ENCODE measurements at regions not wholly inside any gene's neighbourhood (a gene's known extent, or its start where the extent isn't known, plus 50 kb on each side); places are given as distances from the start of the nearest gene placed in this dataset.
"Not testable (repeated sequence)": the region's sequence is repeated elsewhere in the genome, so short reads cannot be mapped to it uniquely, and the experiment has no call there.

GRCh38 chr14:41488401-41488800, 118.3 kb upstream of the LRFN5 start:
- no peaks in the 10 kb centered on the region for H3K9me3 ChIP-seq (ENCODE audit: control insufficient read depth, low read depth, low read length)
- H3K27ac ChIP-seq (ENCODE audit: low read length), result no peak overlapping the region
- no peak overlapping the region for H3K9ac ChIP-seq (ENCODE audit: low read length)
- H3K4me3 ChIP-seq (ENCODE audit: low read length), result no peak overlapping the region
- H3K36me3 ChIP-seq (ENCODE audit: control insufficient read depth, low read depth, low read length), result no peaks in the 10 kb centered on the region
- no peaks in the 10 kb centered on the region for H3K27me3 ChIP-seq (ENCODE audit: control insufficient read depth, insufficient read depth, low read length)
- no peaks in the 10 kb centered on the region for H3K4me1 ChIP-seq (ENCODE audit: control insufficient read depth, low read depth, low read length)

GRCh38 chr14:41482861-41483260, 123.8 kb upstream of the LRFN5 start:
- Histone ChIP-seq H3K27me3 (ENCODE audit: control insufficient read depth, insufficient read depth, low read length) (no peaks in the 10 kb centered on the region), H3K4me3 (ENCODE audit: low read length) (no peak overlapping the region), H3K27ac (ENCODE audit: low read length) (no peak overlapping the region), H3K36me3 (ENCODE audit: control insufficient read depth, low read depth, low read length) (no peaks in the 10 kb centered on the region), H3K9ac (ENCODE audit: low read length) (no peak overlapping the region), H3K4me1 (ENCODE audit: control insufficient read depth, low read depth, low read length) (no peaks in the 10 kb centered on the region), H3K9me3 (ENCODE audit: control insufficient read depth, low read depth, low read length) (no peaks in the 10 kb centered on the region)

GRCh38 chr14:41476526-41476925, 130.2 kb upstream of the LRFN5 start:
- no peak overlapping the region for H3K4me3 ChIP-seq (ENCODE audit: low read length)
- H3K27ac ChIP-seq (ENCODE audit: low read length), result no peak overlapping the region
- no peaks in the 10 kb centered on the region for H3K27me3 ChIP-seq (ENCODE audit: control insufficient read depth, insufficient read depth, low read length)

GRCh38 chr14:41461380-41461779, 145.3 kb upstream of the LRFN5 start:
- H3K36me3 ChIP-seq (ENCODE audit: control insufficient read depth, low read depth, low read length), result no peaks in the 10 kb centered on the region
- H3K27me3 ChIP-seq (ENCODE audit: control insufficient read depth, insufficient read depth, low read length), result no peaks in the 10 kb centered on the region
- no peaks in the 10 kb centered on the region for H3K4me1 ChIP-seq (ENCODE audit: control insufficient read depth, low read depth, low read length)
- no peaks in the 10 kb centered on the region for H3K9me3 ChIP-seq (ENCODE audit: control insufficient read depth, low read depth, low read length)
- H3K4me3 ChIP-seq (ENCODE audit: low read length), result no peak overlapping the region
- H3K27ac ChIP-seq (ENCODE audit: low read length), result no peak overlapping the region
- no peak overlapping the region for H3K9ac ChIP-seq (ENCODE audit: low read length)

More at GRCh38 chr14:41476526-41476925, 130.2 kb upstream of the LRFN5 start:
- no peak overlapping the region for H3K9ac ChIP-seq (ENCODE audit: low read length)
- no peaks in the 10 kb centered on the region for H3K36me3 ChIP-seq (ENCODE audit: control insufficient read depth, low read depth, low read length)
- no peaks in the 10 kb centered on the region for H3K4me1 ChIP-seq (ENCODE audit: control insufficient read depth, low read depth, low read length)
- H3K9me3 ChIP-seq (ENCODE audit: control insufficient read depth, low read depth, low read length), result no peaks in the 10 kb centered on the region

- H3K4me3 ChIP-seq (ENCODE audit: low read length), result no peak overlapping the region
- no peaks in the 10 kb centered on the region for H3K9me3 ChIP-seq (ENCODE audit: control insufficient read depth, low read depth, low read length)
- no peaks in the 10 kb centered on the region for H3K27me3 ChIP-seq (ENCODE audit: control insufficient read depth, insufficient read depth, low read length)
- no peaks in the 10 kb centered on the region for H3K4me1 ChIP-seq (ENCODE audit: control insufficient read depth, low read depth, low read length)
- no peak overlapping the region for H3K9ac ChIP-seq (ENCODE audit: low read length)
- no peak overlapping the region for H3K27ac ChIP-seq (ENCODE audit: low read length)
- H3K36me3 ChIP-seq (ENCODE audit: control insufficient read depth, low read depth, low read length), result no peaks in the 10 kb centered on the region
Observed at GRCh38 chr14:41457393-41457792, 149.3 kb upstream of the LRFN5 start.

GRCh38 chr14:41449066-41449465, 157.6 kb upstream of the LRFN5 start:
- Histone ChIP-seq H3K27ac (ENCODE audit: low read length) (no peak overlapping the region), H3K4me3 (ENCODE audit: low read length) (no peak overlapping the region), H3K9me3 (ENCODE audit: control insufficient read depth, low read depth, low read length) (no peaks in the 10 kb centered on the region), H3K4me1 (ENCODE audit: control insufficient read depth, low read depth, low read length) (peaks cover 14% of the 10 kb centered on the region), H3K27me3 (ENCODE audit: control insufficient read depth, insufficient read depth, low read length) (no peaks in the 10 kb centered on the region), H3K36me3 (ENCODE audit: control insufficient read depth, low read depth, low read length) (no peaks in the 10 kb centered on the region), H3K9ac (ENCODE audit: low read length) (no peak overlapping the region)

GRCh38 chr14:41446008-41446407, 160.7 kb upstream of the LRFN5 start:
- no peaks in the 10 kb centered on the region for H3K36me3 ChIP-seq (ENCODE audit: control insufficient read depth, low read depth, low read length)
- no peaks in the 10 kb centered on the region for H3K9me3 ChIP-seq (ENCODE audit: control insufficient read depth, low read depth, low read length)
- no peak overlapping the region for H3K27ac ChIP-seq (ENCODE audit: low read length)
- no peaks in the 10 kb centered on the region for H3K27me3 ChIP-seq (ENCODE audit: control insufficient read depth, insufficient read depth, low read length)
- H3K4me1 ChIP-seq (ENCODE audit: control insufficient read depth, low read depth, low read length), result peaks cover 14% of the 10 kb centered on the region
- no peak overlapping the region for H3K4me3 ChIP-seq (ENCODE audit: low read length)
- H3K9ac ChIP-seq (ENCODE audit: low read length), result no peak overlapping the region

- Histone ChIP-seq H3K4me1 (ENCODE audit: control insufficient read depth, low read depth, low read length) (peaks cover 7% of the 10 kb centered on the region), H3K9ac (ENCODE audit: low read length) (no peak overlapping the region), H3K4me3 (ENCODE audit: low read length) (no peak overlapping the region), H3K27ac (ENCODE audit: low read length) (no peak overlapping the region), H3K36me3 (ENCODE audit: control insufficient read depth, low read depth, low read length) (no peaks in the 10 kb centered on the region), H3K27me3 (ENCODE audit: control insufficient read depth, insufficient read depth, low read length) (no peaks in the 10 kb centered on the region), H3K9me3 (ENCODE audit: control insufficient read depth, low read depth, low read length) (no peaks in the 10 kb centered on the region)
Observed at GRCh38 chr14:41423503-41423902, 183.2 kb upstream of the LRFN5 start.

GRCh38 chr14:41421308-41421707, 185.4 kb upstream of the LRFN5 start:
- H3K4me3 ChIP-seq (ENCODE audit: low read length); H3K27ac ChIP-seq (ENCODE audit: low read length); H3K9ac ChIP-seq (ENCODE audit: low read length); H3K27me3 ChIP-seq (ENCODE audit: control insufficient read depth, insufficient read depth, low read length); H3K36me3 ChIP-seq (ENCODE audit: control insufficient read depth, low read depth, low read length); H3K9me3 ChIP-seq (ENCODE audit: control insufficient read depth, low read depth, low read length): not testable (repeated sequence)
- peaks cover 14% of the 10 kb centered on the region for H3K4me1 ChIP-seq (ENCODE audit: control insufficient read depth, low read depth, low read length)

GRCh38 chr14:41419709-41420108, 187.0 kb upstream of the LRFN5 start:
- no peaks in the 10 kb centered on the region for H3K9me3 ChIP-seq (ENCODE audit: control insufficient read depth, low read depth, low read length)
- no peaks in the 10 kb centered on the region for H3K27me3 ChIP-seq (ENCODE audit: control insufficient read depth, insufficient read depth, low read length)
- H3K27ac ChIP-seq (ENCODE audit: low read length), result no peak overlapping the region
- H3K4me3 ChIP-seq (ENCODE audit: low read length), result no peak overlapping the region
- no peak overlapping the region for H3K9ac ChIP-seq (ENCODE audit: low read length)
- no peaks in the 10 kb centered on the region for H3K36me3 ChIP-seq (ENCODE audit: control insufficient read depth, low read depth, low read length)
- peaks cover 14% of the 10 kb centered on the region for H3K4me1 ChIP-seq (ENCODE audit: control insufficient read depth, low read depth, low read length)

- Histone ChIP-seq H3K9ac (ENCODE audit: low read length) (no peak overlapping the region), H3K27me3 (ENCODE audit: control insufficient read depth, insufficient read depth, low read length) (no peaks in the 10 kb centered on the region), H3K36me3 (ENCODE audit: control insufficient read depth, low read depth, low read length) (no peaks in the 10 kb centered on the region), H3K4me3 (ENCODE audit: low read length) (no peak overlapping the region), H3K4me1 (ENCODE audit: control insufficient read depth, low read depth, low read length) (peaks cover 14% of the 10 kb centered on the region), H3K9me3 (ENCODE audit: control insufficient read depth, low read depth, low read length) (no peaks in the 10 kb centered on the region), H3K27ac (ENCODE audit: low read length) (no peak overlapping the region)
Observed at GRCh38 chr14:41418851-41419250, 187.8 kb upstream of the LRFN5 start.

- Histone ChIP-seq H3K9ac (ENCODE audit: low read length) (no peak overlapping the region), H3K9me3 (ENCODE audit: control insufficient read depth, low read depth, low read length) (no peaks in the 10 kb centered on the region), H3K27me3 (ENCODE audit: control insufficient read depth, insufficient read depth, low read length) (no peaks in the 10 kb centered on the region), H3K4me3 (ENCODE audit: low read length) (no peak overlapping the region), H3K36me3 (ENCODE audit: control insufficient read depth, low read depth, low read length) (no peaks in the 10 kb centered on the region), H3K27ac (ENCODE audit: low read length) (no peak overlapping the region), H3K4me1 (ENCODE audit: control insufficient read depth, low read depth, low read length) (peaks cover 6% of the 10 kb centered on the region)
Observed at GRCh38 chr14:41409806-41410205, 196.9 kb upstream of the LRFN5 start.
